ENCODE measurements at regions not wholly inside any gene's neighbourhood (a gene's known extent, or its start where the extent isn't known, plus 50 kb on each side); places are given as distances from the start of the nearest gene placed in this dataset.
A peak's percentile ranks its signal among the peaks of the same experiment; 100 is the strongest.

DNA sequence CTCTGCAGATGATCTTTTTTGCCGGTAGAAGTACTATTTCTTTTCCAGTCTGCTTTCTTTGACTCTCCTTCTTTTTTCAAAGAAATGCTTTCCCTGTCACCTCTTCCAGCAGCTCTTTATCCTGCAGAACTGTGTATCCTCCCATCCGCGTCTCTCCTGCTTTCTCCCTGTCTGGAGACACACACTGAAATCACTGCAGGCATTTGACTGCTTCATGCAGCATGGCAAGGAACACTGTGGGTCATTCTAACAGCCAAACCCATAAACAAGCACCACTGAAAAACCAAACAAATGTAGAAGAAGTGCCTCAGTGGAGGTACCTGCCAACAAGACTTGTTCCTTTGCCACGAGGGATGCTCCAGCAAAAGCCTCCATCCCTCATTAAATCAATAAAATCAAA lies 403.7 kb upstream of the CITED2 start:
- FAIRE-seq (no peak), ATAC-seq (no peak), DNase-seq (ENCODE audit: extremely low read depth in 1 of 4, low spot score in 3 of 4) (no peak)
- H3K9me1 ChIP-seq (ENCODE audit: control insufficient read depth, insufficient read depth, low read length), result no peaks in the 10 kb centered on the region
- H3K9ac ChIP-seq (ENCODE audit: insufficient read depth in 1 of 2, low read depth in 2 of 2, low read length in 2 of 2), result no peak overlapping the region
- H3K27ac ChIP-seq (ENCODE audit: extremely low read depth, low read depth, low read length), result no peak overlapping the region
- in situ Hi-C loops (cut with MboI) (no loop called here), intact Hi-C loops (cut with micrococcal nuclease) (loop anchor here (5.0 kb wide), 1 partner anchor 406 kb away; the partner anchor contains the start of gene CITED2)
- TF ChIP-seq FOXP1 (CRISPR knock-in tag; IDR thresholded peaks at IDR 0.05) (no peak), SMAD4 (CRISPR knock-in tag; conservative IDR thresholded peaks at IDR 0.05) (0 out of 2 replicates have a peak, but pooled peaks have one; percentile 32), CHD1 (IDR thresholded peaks at IDR 0.05; ENCODE audit: low read length) (no peak)
- no peaks in the 10 kb centered on the region for H3K79me2 ChIP-seq (ENCODE audit: control insufficient read depth, insufficient read depth, low read length)
- 69% methylated on average over 4 of the region's 4 CpGs for WGBS (ENCODE audit: insufficient coverage, low coverage, missing lambda C conversion rate)
- H3K4me3 ChIP-seq, result no peak overlapping the region
- BruUV-seq (replicated peaks), result no TSS peak
- ChIA-PET POLR2A (interaction anchor here (1.3 to 2.4 kb wide), 3 partner anchors 12 to 404 kb away, joined by 4 to 16 read pairs (median 6); partner anchors contain the start of gene CITED2), CTCF (ENCODE audit: low intra/inter-chr PET ratio) (no interaction called here)
- H3K36me3 ChIP-seq (ENCODE audit: control insufficient read depth, insufficient read depth, low read length), result no peaks in the 10 kb centered on the region
- H4K20me1 ChIP-seq (replicated peaks; ENCODE audit: control insufficient read depth, insufficient read depth, low read length), result no peaks in the 10 kb centered on the region
- no peak overlapping the region for H3K4me2 ChIP-seq (ENCODE audit: insufficient read depth, low read length)
- H3K27me3 ChIP-seq (ENCODE audit: control insufficient read depth in 2 of 2, insufficient read depth in 2 of 2, low read length in 2 of 2), result no peaks in the 10 kb centered on the region
- peaks cover 4 to 17% of the 10 kb centered on the region in 2 experiments; a peak in 3 of 5 replicates for H3K4me1 ChIP-seq (replicated peaks in 1 of 2; ENCODE audit: control insufficient read depth in 2 of 2, insufficient read depth in 2 of 2, low read length in 2 of 2)
- no peak overlapping the region for H2AFZ ChIP-seq (ENCODE audit: low read depth, low read length)
- no peaks in the 10 kb centered on the region for H3K9me3 ChIP-seq (replicated peaks; ENCODE audit: control insufficient read depth, insufficient read depth, low read depth, low read length)

DNA sequence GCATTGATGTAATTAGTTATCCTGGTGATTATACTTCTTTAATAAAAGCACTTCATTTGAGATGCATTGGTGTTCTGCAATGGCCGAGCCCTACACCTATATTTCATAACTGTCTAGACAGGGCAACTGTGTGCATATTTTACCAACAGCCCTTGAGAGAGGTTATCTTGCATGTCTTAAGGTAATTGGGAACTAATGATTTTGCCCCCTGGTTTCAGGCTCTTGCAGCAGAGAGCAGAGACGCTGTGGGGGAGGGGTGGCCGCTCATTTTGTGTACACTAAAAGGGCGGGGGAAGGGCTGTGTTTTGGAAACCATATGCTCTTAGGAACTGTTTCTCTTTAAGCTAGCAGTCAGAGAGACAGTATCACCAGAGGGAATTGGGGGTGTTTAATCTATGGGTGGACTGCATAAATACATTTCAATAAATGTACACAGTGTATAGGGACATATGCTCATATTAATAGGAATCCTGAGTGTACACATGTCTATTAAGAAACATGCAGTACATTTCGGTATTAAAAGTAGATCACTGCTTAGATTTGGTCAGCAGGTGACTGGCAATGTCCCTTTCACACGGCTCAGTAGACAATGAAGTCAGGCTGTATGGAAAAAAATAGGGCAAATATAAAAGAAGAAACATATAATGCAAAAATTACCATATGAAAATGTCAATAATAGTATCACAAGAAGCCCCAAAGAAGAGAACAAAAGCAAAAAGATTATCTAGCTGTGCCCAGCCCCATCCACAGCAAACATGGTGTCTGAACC lies 402.9 kb upstream of the CITED2 start:
- H3K36me3 ChIP-seq (ENCODE audit: control insufficient read depth, insufficient read depth, low read length), result no peaks in the 10 kb centered on the region
- POLR2A ChIA-PET, result interaction anchor here (1.4 to 2.4 kb wide), 2 partner anchors 11 to 403 kb away, joined by 6 to 16 read pairs; partner anchors contain the start of gene CITED2
- in situ Hi-C loops (cut with MboI), result no loop called here
- TF ChIP-seq ARID3A (IDR thresholded peaks at IDR 0.05; ENCODE audit: borderline replicate concordance, low read depth, low read length) (no peak), BMI1 (IDR thresholded peaks at IDR 0.05; ENCODE audit: low read length) (0 out of 2 replicates have a peak, but pooled peaks have one; percentile 12), RNF2 (IDR thresholded peaks at IDR 0.05) (peak; percentile 86), CBX3 (IDR thresholded peaks at IDR 0.05; ENCODE audit: borderline replicate concordance in 1 of 2, low read length in 2 of 2) (0 out of 3 replicates have a peak, but pooled peaks of 1 of the 2 experiments have one; percentile 51), TEAD1 (CRISPR knock-in tag; IDR thresholded peaks at IDR 0.05) (0 out of 4 replicates have a peak, but pooled peaks of 1 of the 2 experiments have one; percentile 24), FOXA3 (CRISPR knock-in tag; conservative IDR thresholded peaks at IDR 0.05 in 1 of 2, IDR thresholded peaks at IDR 0.05 in 1 of 2) (0 out of 4 replicates have a peak, but pooled peaks of 1 of the 2 experiments have one; percentile 9), ESRRA (IDR thresholded peaks at IDR 0.05; ENCODE audit: borderline replicate concordance, low read depth) (peak; percentile 19; the same call in 1 of the 2 replicates), FOXJ2 (tag; IDR thresholded peaks at IDR 0.05) (peak; percentile 94), CHD2 (IDR thresholded peaks at IDR 0.05; ENCODE audit: low read depth, low read length) (peak; percentile 58)

More for the DNA sequence above, 402.9 kb upstream of the CITED2 start:
- Histone ChIP-seq H3K9me3 (replicated peaks; ENCODE audit: control insufficient read depth, insufficient read depth, low read depth, low read length) (no peaks in the 10 kb centered on the region), H3K9ac (ENCODE audit: insufficient read depth in 1 of 2, low read depth in 2 of 2, low read length in 2 of 2) (no peak overlapping the region), H3K4me3 (no peak overlapping the region), H4K20me1 (replicated peaks; ENCODE audit: control insufficient read depth, insufficient read depth, low read length) (no peaks in the 10 kb centered on the region), H2AFZ (ENCODE audit: low read depth, low read length) (peak overlapping the region; percentile 69), H3K4me1 (replicated peaks in 1 of 2; ENCODE audit: control insufficient read depth in 2 of 2, insufficient read depth in 2 of 2, low read length in 2 of 2) (peaks cover 4 to 17% of the 10 kb centered on the region in 2 experiments; a peak in 3 of 5 replicates), H3K79me2 (ENCODE audit: control insufficient read depth, insufficient read depth, low read length) (no peaks in the 10 kb centered on the region), H3K4me2 (ENCODE audit: insufficient read depth, low read length) (peak overlapping the region; percentile 27; the same call in 1 of the 2 replicates), H3K9me1 (ENCODE audit: control insufficient read depth, insufficient read depth, low read length) (no peaks in the 10 kb centered on the region), H3K27ac (ENCODE audit: extremely low read depth, low read depth, low read length) (no peak overlapping the region), H3K27me3 (ENCODE audit: control insufficient read depth in 2 of 2, insufficient read depth in 2 of 2, low read length in 2 of 2) (no peaks in the 10 kb centered on the region)
- ATAC-seq (peak; percentile 83), FAIRE-seq (no peak), DNase-seq (ENCODE audit: extremely low read depth in 1 of 4, low spot score in 3 of 4) (peak; percentile 16 to 76 (median 33))
- CTCF ChIA-PET (ENCODE audit: low intra/inter-chr PET ratio), result no interaction called here
- 14% methylated on average over 6 of the region's 6 CpGs for WGBS (ENCODE audit: insufficient coverage, low coverage, missing lambda C conversion rate)
- intact Hi-C loops (cut with micrococcal nuclease), result loop anchor here (5.0 kb wide), 1 partner anchor 405 kb away; the partner anchor contains the start of gene CITED2
- BruUV-seq (replicated peaks), result no TSS peak

Measured in K562 (cell line).